Esophagus (tissue), 2 donors: ENCODE measurements at regions not wholly inside any gene's neighbourhood (a gene's known extent, or its start where the extent isn't known, plus 50 kb on each side); places are given as distances from the start of the nearest gene placed in this dataset.

Experiments used
- H3K27ac ChIP-seq, 2 donors: one replicate each; pipeline ENCODE4 v1.5.1; 2013; ENCODE audit warnings: low read depth in 2 of 2, mild to moderate bottlenecking in 2 of 2, inconsistent platforms in 1 of 2, low read length in 1 of 2, moderate library complexity in 1 of 2
- H3K27me3 ChIP-seq, 2 donors: one replicate each; pipeline ENCODE4 v1.6.1; 2013; ENCODE audit warnings: low read length in 2 of 2, control low read depth in 1 of 2, mild to moderate bottlenecking in 1 of 2; ENCODE audit not compliant: insufficient read depth in 2 of 2, control insufficient read depth in 1 of 2
- H3K36me3 ChIP-seq, 2 donors: one replicate each; pipeline ENCODE4 v1.6.1; 2013; ENCODE audit warnings: low read length in 1 of 2; ENCODE audit not compliant: control insufficient read depth in 2 of 2, insufficient read depth in 2 of 2
- H3K4me1 ChIP-seq, 2 donors: one replicate each; pipeline ENCODE4 v1.6.1; 2013; ENCODE audit warnings: low read length in 1 of 2; ENCODE audit not compliant: control insufficient read depth in 2 of 2, insufficient read depth in 2 of 2
- H3K4me3 ChIP-seq, 2 donors: one replicate each; pipeline ENCODE4 v1.5.1; 2013; ENCODE audit warnings: low read length in 2 of 2, mild to moderate bottlenecking in 2 of 2, low read depth in 1 of 2, moderate library complexity in 1 of 2
- H3K9me3 ChIP-seq, 2 donors: one replicate each; pipeline ENCODE4 v1.6.1; 2013; ENCODE audit warnings: mild to moderate bottlenecking in 2 of 2, low read depth in 1 of 2, low read length in 1 of 2, moderate library complexity in 1 of 2; ENCODE audit not compliant: control insufficient read depth in 2 of 2, insufficient read depth in 1 of 2
- WGBS, 2 donors: extraction: QIAGEN DNeasy Blood & Tissue Kit; methylation state at CpG; one replicate each; pipeline ENCODE4 v1.1.7; 2013; 5-methylcytosine and 5-hydroxymethylcytosine counted together
- donor health status: healthy with polysubstance abuse.
- donor health status: Bipolar disorder and iron deficiency.

DNA sequence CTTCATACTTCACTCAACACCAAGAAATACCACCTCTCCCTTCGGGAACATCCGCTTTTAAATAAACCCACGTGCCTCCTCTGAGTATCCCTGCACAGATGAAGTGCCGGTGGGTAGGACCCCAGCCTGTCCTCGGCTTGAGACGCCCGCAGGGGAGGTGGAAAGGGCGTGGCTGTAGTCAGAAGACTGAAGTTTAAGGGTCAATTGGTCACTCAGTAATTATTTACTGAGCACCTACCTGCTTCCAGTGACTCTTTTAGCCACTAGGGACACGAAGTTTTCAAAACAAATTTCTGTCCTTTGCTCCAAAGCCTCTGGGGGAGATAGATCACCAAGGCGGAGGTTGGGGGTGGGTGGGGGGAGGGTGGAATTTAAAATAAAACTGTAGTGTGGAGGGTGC is 309.4 kb downstream of the VRK1 start:
- H3K27ac ChIP-seq = no peak overlapping the region
- H3K9me3 ChIP-seq = peaks cover 0 to 3% of the 10 kb centered on the region in 2 donors
- H3K4me3 ChIP-seq = no peak overlapping the region
- 42 to 58% methylated on average over 10 of the region's 10 CpGs for WGBS, 2 donors
- H3K4me1 ChIP-seq = no peaks in the 10 kb centered on the region
- H3K27me3 ChIP-seq = no peaks in the 10 kb centered on the region
- H3K36me3 ChIP-seq = no peaks in the 10 kb centered on the region

DNA sequence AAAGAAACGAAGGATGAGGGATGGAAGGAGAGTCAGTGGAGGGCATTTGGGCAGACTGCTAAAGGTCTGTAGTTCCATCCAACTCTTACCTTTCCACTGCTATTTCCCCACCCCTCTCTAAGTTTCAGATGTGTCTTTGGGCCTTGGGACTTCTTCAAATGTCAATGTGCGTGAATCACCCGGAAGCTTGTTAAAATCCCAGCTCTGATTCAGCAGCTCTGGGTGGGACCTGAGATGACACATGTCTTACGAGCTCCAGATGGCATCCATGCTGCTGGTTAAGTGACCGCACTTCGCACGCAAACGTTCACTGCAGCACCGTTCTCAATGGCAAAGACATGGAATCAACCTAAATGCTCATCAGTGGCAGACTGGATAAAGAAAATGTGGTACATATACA is 309.9 kb downstream of the VRK1 start:
- 85 to 88% methylated on average over 9 of the region's 9 CpGs for WGBS, 2 donors
- Histone ChIP-seq H3K36me3 (no peaks in the 10 kb centered on the region), H3K27ac (no peak overlapping the region), H3K9me3 (peaks cover 0 to 3% of the 10 kb centered on the region in 2 donors), H3K4me1 (no peaks in the 10 kb centered on the region), H3K27me3 (no peaks in the 10 kb centered on the region), H3K4me3 (no peak overlapping the region)

DNA sequence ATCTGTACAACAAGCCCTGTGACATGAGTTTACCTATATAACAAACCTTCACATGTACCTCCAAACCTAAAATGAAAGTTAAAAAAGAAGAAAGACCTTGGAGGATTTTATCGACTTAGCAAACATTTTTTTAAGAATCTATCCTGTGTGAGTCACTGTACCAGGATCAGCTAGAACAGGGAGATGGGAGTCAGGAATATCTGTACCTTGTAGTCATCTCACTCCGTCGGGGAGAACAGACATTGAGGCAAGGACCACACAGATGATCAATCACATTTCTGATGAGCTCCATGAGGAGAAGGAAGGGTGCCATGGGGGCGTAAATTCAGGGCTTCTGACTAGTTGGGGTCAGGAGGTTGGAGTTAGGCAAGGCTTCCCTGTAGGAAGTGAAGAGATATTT is 310.6 kb downstream of the VRK1 start:
- no peak overlapping the region for H3K27ac ChIP-seq
- 81 to 85% methylated on average over 4 of the region's 4 CpGs for WGBS, 2 donors
- H3K36me3 ChIP-seq = no peaks in the 10 kb centered on the region
- no peak overlapping the region for H3K4me3 ChIP-seq
- peaks cover 0 to 3% of the 10 kb centered on the region in 2 donors for H3K9me3 ChIP-seq
- no peaks in the 10 kb centered on the region for H3K27me3 ChIP-seq
- H3K4me1 ChIP-seq = no peaks in the 10 kb centered on the region

DNA sequence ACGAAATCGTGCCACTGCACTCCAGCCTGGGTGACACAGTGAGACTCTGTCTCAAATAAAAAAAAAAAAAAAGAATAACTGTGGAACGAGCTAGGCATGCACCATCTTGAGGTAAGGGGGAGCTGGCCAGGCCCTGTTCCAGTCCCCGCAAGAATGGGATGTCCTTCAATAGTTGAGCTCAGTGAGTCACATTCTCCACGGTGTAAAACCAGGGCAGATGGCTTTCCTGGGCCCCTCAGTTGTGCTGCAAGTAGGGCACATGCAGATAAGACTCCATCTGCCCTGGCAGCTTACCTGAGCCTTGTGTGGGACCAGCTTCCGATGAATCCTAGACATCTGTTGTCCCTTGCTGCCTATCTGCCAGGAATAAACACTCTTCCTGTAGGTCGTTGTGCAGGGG is 312.1 kb downstream of the VRK1 start:
- no peak overlapping the region for H3K27ac ChIP-seq
- WGBS, 2 donors = 75 to 80% methylated on average over 7 of the region's 7 CpGs
- no peak overlapping the region for H3K4me3 ChIP-seq
- no peaks in the 10 kb centered on the region for H3K36me3 ChIP-seq
- H3K27me3 ChIP-seq = no peaks in the 10 kb centered on the region
- peaks cover 0 to 3% of the 10 kb centered on the region in 2 donors for H3K9me3 ChIP-seq
- H3K4me1 ChIP-seq = no peaks in the 10 kb centered on the region

DNA sequence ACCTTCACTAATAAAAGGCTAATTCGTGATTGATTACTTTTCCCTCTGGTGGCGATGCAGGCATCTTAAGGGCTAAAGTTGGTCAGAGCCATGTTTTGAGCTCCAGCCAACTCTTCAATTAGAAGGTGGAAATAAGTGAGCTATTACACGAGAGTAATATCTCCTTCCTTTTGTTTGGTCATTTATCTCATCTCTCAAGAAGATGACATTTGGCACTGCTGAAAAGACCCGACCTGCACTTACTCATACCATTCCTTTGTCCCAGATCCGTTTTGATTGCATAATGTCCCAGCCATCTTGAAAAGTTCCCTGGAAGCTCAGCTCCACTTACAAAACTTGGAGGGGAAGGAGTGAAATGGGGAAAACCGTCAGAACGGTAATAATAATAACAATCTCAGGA is 316.2 kb downstream of the VRK1 start:
- Histone ChIP-seq H3K4me1 (no peaks in the 10 kb centered on the region), H3K9me3 (peaks cover 0 to 3% of the 10 kb centered on the region in 2 donors), H3K4me3 (no peak overlapping the region), H3K27me3 (no peaks in the 10 kb centered on the region), H3K27ac (no peak overlapping the region), H3K36me3 (no peaks in the 10 kb centered on the region)
- 38 to 42% methylated on average over 7 of the region's 7 CpGs for WGBS, 2 donors

DNA sequence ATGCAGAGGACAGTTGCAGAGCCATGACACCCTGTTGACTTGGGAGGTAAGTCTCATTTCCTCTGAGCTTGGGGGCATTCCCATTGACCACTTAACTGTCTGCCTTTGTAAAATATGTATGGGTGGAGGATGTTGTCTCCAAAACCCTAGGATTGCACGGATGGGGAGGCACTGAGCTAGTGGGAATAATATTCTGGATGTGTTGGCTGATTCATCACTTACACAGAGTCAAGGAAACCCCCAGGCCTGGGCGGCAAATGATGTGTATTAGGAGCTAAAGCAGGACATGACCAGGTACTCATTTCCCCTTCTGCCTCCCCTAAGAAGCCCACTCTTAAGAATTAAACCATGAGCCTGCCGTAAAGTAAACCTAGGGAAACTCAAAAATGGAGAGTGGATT is 319.4 kb downstream of the VRK1 start:
- Histone ChIP-seq H3K4me3 (no peak overlapping the region), H3K9me3 (no peaks in the 10 kb centered on the region), H3K36me3 (no peaks in the 10 kb centered on the region), H3K27me3 (no peaks in the 10 kb centered on the region), H3K4me1 (no peaks in the 10 kb centered on the region), H3K27ac (no peak overlapping the region)
- WGBS, 2 donors = 82 to 90% methylated on average over 3 of the region's 3 CpGs

DNA sequence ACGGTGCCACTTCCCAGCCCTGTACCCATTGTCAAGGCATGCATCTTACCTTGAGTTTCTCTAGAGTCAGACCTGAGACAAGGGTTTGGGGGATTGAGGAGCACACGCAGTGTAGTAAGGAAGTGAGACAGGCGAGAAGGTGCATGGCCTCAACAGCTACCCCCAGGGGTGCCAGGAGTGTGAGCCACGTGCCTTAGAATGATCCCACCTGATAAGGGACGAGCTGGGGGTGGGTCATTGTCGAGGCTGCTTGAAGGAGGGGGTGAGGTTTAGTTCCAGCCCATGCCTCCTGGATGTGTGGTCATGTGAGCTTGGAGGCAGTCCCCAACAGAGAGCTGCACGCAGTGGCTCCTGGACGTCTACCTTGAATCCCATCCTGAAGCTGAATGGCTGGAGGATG is 320.5 kb downstream of the VRK1 start:
- no peak overlapping the region for H3K27ac ChIP-seq
- H3K27me3 ChIP-seq = no peaks in the 10 kb centered on the region
- H3K4me1 ChIP-seq = no peaks in the 10 kb centered on the region
- no peaks in the 10 kb centered on the region for H3K36me3 ChIP-seq
- no peak overlapping the region for H3K4me3 ChIP-seq
- no peaks in the 10 kb centered on the region for H3K9me3 ChIP-seq
- 74 to 75% methylated on average over 8 of the region's 8 CpGs for WGBS, 2 donors

DNA sequence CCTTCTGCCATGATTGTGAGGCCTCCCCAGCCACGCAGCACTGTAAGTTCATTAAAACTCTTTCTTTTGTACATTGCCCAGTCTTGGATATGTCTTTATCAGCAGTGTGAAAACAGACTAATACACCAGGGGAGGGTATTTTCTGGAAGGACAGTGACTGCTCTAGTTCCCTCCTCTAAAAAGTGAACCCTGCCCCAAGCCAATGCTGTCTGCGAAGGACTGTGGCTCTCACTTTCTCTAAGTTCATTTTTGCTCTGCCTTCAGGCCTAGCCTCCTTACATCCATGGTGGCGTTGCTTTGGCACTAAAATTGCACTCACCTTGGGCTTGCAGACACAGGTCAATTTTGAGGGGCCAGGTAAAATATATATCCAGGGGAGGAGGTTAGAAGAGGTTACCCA is 323.0 kb downstream of the VRK1 start:
- WGBS, 2 donors = 78 to 79% methylated on average over 3 of the region's 3 CpGs
- H3K27me3 ChIP-seq = no peaks in the 10 kb centered on the region

DNA sequence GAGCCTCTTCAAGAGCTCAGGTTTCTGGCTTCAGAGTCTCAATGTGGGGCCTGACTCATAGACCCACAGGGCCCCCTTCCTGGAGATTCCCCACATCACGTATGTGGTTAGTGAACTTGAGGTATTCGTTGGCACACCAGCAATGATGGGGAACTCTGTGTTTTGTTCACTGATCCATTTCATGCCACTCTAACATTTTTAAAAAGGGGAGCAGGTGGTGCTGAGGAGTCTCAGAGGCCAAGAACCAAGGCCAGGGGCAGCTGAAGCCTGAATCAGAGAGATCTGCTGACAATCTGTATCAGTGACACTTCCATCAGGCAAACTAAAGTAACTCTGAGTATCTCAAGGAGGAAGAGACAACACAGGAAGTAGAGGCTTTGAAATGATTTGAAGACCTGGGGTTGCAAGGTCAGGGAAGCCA is 323.4 kb downstream of the VRK1 start:
- WGBS, 2 donors = 47 to 51% methylated on average over 2 of the region's 2 CpGs
- Histone ChIP-seq H3K9me3 (no peaks in the 10 kb centered on the region), H3K4me1 (no peaks in the 10 kb centered on the region), H3K27ac (no peak overlapping the region), H3K27me3 (no peaks in the 10 kb centered on the region), H3K36me3 (no peaks in the 10 kb centered on the region), H3K4me3 (no peak overlapping the region)

More for the DNA sequence above, 323.0 kb downstream of the VRK1 start:
- no peaks in the 10 kb centered on the region for H3K9me3 ChIP-seq
- no peak overlapping the region for H3K27ac ChIP-seq
- H3K4me1 ChIP-seq = no peaks in the 10 kb centered on the region
- H3K36me3 ChIP-seq = no peaks in the 10 kb centered on the region
- no peak overlapping the region for H3K4me3 ChIP-seq

DNA sequence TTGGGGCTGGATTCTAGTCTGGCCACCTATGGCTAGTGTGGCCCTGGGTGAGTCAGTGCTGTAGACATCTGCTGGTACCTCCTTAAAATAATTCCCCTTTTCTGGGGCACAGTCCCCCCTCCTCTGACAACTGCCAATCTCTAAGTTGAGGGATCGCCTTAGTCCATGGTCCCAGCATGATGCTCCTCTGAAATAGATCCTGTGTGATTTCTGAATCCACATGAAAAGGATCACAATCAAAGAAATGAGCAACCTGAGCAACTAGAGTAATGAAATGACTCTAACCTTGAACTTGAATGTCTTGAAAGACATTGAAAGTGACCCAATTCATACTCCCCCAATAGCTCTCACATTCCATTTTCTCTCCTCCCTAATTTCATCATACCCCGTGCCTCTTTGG is 332.5 kb downstream of the VRK1 start:
- H3K9me3 ChIP-seq = peaks cover 0 to 2% of the 10 kb centered on the region in 2 donors
- no peak overlapping the region for H3K4me3 ChIP-seq
- no peaks in the 10 kb centered on the region for H3K4me1 ChIP-seq
- H3K27ac ChIP-seq = no peak overlapping the region
- H3K27me3 ChIP-seq = no peaks in the 10 kb centered on the region
- no peaks in the 10 kb centered on the region for H3K36me3 ChIP-seq
- 84 to 92% methylated on average over 2 of the region's 2 CpGs for WGBS, 2 donors
